ENCODE measurements at regions not wholly inside any gene's neighbourhood (a gene's known extent, or its start where the extent isn't known, plus 50 kb on each side); places are given as distances from the start of the nearest gene placed in this dataset.

- POLR2A ChIA-PET, result no interaction called here
- TF ChIP-seq CTCF (IDR thresholded peaks at IDR 0.05; ENCODE audit: insufficient read depth, low read length, missing control alignments), result no peak
- H3K4me3 ChIP-seq (ENCODE audit: low read depth, low read length), result no peak overlapping the region
- CTCF ChIA-PET, result no interaction called here
- DNase-seq (ENCODE audit: low read depth, low spot score), result no peak
These were observed 262.9 kb downstream of the HNMT start for GRCh38 chr2:138227195-138227594.

GRCh38 chr2:138228101-138228500 lies 263.8 kb downstream of the HNMT start:
- no peak overlapping the region for H3K4me3 ChIP-seq (ENCODE audit: low read depth, low read length)
- DNase-seq (ENCODE audit: low read depth, low spot score), result no peak
- POLR2A ChIA-PET, result no interaction called here
- TF ChIP-seq CTCF (IDR thresholded peaks at IDR 0.05; ENCODE audit: insufficient read depth, low read length, missing control alignments), result no peak
- CTCF ChIA-PET, result no interaction called here

GRCh38 chr2:138234265-138234664 lies 267.3 kb upstream of the SPOPL start:
- ChIA-PET CTCF (no interaction called here), POLR2A (no interaction called here)
- no peak for DNase-seq (ENCODE audit: low read depth, low spot score)
- H3K4me3 ChIP-seq (ENCODE audit: low read depth, low read length), result no peak overlapping the region
- TF ChIP-seq CTCF (IDR thresholded peaks at IDR 0.05; ENCODE audit: insufficient read depth, low read length, missing control alignments), result no peak

GRCh38 chr2:138235041-138235440 lies 266.5 kb upstream of the SPOPL start:
- H3K4me3 ChIP-seq (ENCODE audit: low read depth, low read length), result no peak overlapping the region
- TF ChIP-seq CTCF (IDR thresholded peaks at IDR 0.05; ENCODE audit: insufficient read depth, low read length, missing control alignments), result no peak
- ChIA-PET CTCF (no interaction called here), POLR2A (no interaction called here)
- DNase-seq (ENCODE audit: low read depth, low spot score), result no peak

- CTCF ChIA-PET, result no interaction called here
- H3K4me3 ChIP-seq (ENCODE audit: low read depth, low read length), result no peak overlapping the region
- TF ChIP-seq CTCF (IDR thresholded peaks at IDR 0.05; ENCODE audit: insufficient read depth, low read length, missing control alignments), result no peak
- DNase-seq (ENCODE audit: low read depth, low spot score), result no peak
- POLR2A ChIA-PET, result no interaction called here
These were observed 265.4 kb upstream of the SPOPL start for GRCh38 chr2:138236142-138236541.

- no peak overlapping the region for H3K4me3 ChIP-seq (ENCODE audit: low read depth, low read length)
- POLR2A ChIA-PET, result no interaction called here
- CTCF ChIA-PET, result no interaction called here
- DNase-seq (ENCODE audit: low read depth, low spot score), result no peak
- no peak for TF ChIP-seq CTCF (IDR thresholded peaks at IDR 0.05; ENCODE audit: insufficient read depth, low read length, missing control alignments)
These were observed 263.7 kb upstream of the SPOPL start for GRCh38 chr2:138237667-138238384.
